SK-N-SH (cell line): ENCODE measurements at regions not wholly inside any gene's neighbourhood (a gene's known extent, or its start where the extent isn't known, plus 50 kb on each side); places are given as distances from the start of the nearest gene placed in this dataset.

Experiments used
- CTCF ChIP-seq: fragments of 200-600 bp; sonication (generic); IDR thresholded peaks from 2 replicates; pipeline ENCODE4 v1.6.1; 2017; ENCODE audit warnings: antibody characterized with exemption, mild to moderate bottlenecking, moderate library complexity
- EP300 ChIP-seq, 2 experiments: IDR thresholded peaks; 2 replicates each; pipeline versions ENCODE4 v1.4.0 to v1.6.1; 2012; ENCODE audit warnings: borderline replicate concordance in 1 of 2, low read depth in 1 of 2, low read length in 1 of 2
- FOSL2 ChIP-seq: IDR thresholded peaks from 2 replicates; pipeline ENCODE4 v1.4.0; 2012; ENCODE audit warnings: low read depth, mild to moderate bottlenecking, moderate library complexity, borderline replicate concordance
- FOXJ3 ChIP-seq: sonication (generic); formaldehyde crosslinking; IDR thresholded peaks from 2 replicates; pipeline ENCODE4 v1.5.1; 2020; ENCODE audit warnings: mild to moderate bottlenecking, missing genetic modification reagents
- FOXM1 ChIP-seq: IDR thresholded peaks from 2 replicates; pipeline ENCODE4 v1.4.0; 2012; ENCODE audit warnings: low read depth, mild to moderate bottlenecking
- GABPA ChIP-seq: IDR thresholded peaks from 2 replicates; pipeline ENCODE4 v1.4.0; 2012; ENCODE audit warnings: low read depth, mild to moderate bottlenecking
- GATA2 ChIP-seq: sonication (generic); formaldehyde crosslinking; IDR thresholded peaks from 2 replicates; pipeline ENCODE4 v1.5.0; 2020; ENCODE audit warnings: mild to moderate bottlenecking, missing genetic modification reagents
- MXI1 ChIP-seq: IDR thresholded peaks from 2 replicates; pipeline ENCODE4 v1.6.1; 2012; ENCODE audit warnings: mild to moderate bottlenecking, low read depth, low read length, improper control_type of control experiment
- POLR2AphosphoS5 ChIP-seq: IDR thresholded peaks from 2 replicates; pipeline ENCODE4 v1.6.1; 2012; ENCODE audit warnings: low read depth, low read length
- RAD21 ChIP-seq: IDR thresholded peaks from 2 replicates; pipeline ENCODE4 v1.6.1; 2012; ENCODE audit warnings: mild to moderate bottlenecking, low read length
- RFX5 ChIP-seq: IDR thresholded peaks from 2 replicates; pipeline ENCODE4 v1.6.1; 2012; ENCODE audit warnings: mild to moderate bottlenecking, improper control_type of control experiment, low read length
- SIN3A ChIP-seq: IDR thresholded peaks from 2 replicates; pipeline ENCODE4 v1.6.1; 2012; ENCODE audit warnings: low read depth, mild to moderate bottlenecking, low read length, moderate library complexity, borderline replicate concordance
- USF2 ChIP-seq: fragments of 150-350 bp; IDR thresholded peaks from 2 replicates; pipeline ENCODE4 v1.6.1; 2017; ENCODE audit warnings: antibody characterized with exemption, low read length, low read depth, borderline replicate concordance

GRCh38 chr9:20186231-20186630 lies 397.4 kb upstream of the SLC24A2 start:
- no peak for TF ChIP-seq USF2
- TF ChIP-seq SIN3A: no peak
- TF ChIP-seq CTCF: no peak
- no peak for TF ChIP-seq RAD21
- no peak for TF ChIP-seq FOXM1
- no peak for TF ChIP-seq FOXJ3
- TF ChIP-seq GATA2: no peak
- no peak for TF ChIP-seq RFX5
- TF ChIP-seq POLR2AphosphoS5: no peak
- no peak for TF ChIP-seq EP300 (IDR thresholded peaks at IDR 0.05; ENCODE audit: borderline replicate concordance in 1 of 2, low read depth in 1 of 2, low read length in 1 of 2)
- no peak for TF ChIP-seq MXI1
- no peak for TF ChIP-seq GABPA
- TF ChIP-seq FOSL2: no peak
